NCI-H526 (cell line): ENCODE measurements at regions not wholly inside any gene's neighbourhood (a gene's known extent, or its start where the extent isn't known, plus 50 kb on each side); places are given as distances from the start of the nearest gene placed in this dataset.
"Not testable (repeated sequence)": the region's sequence is repeated elsewhere in the genome, so short reads cannot be mapped to it uniquely, and the experiment has no call there.

Experiments used
- DNase-seq, 2 experiments: peaks; one replicate each; lab custom pipeline; 2025; lab: John Stamatoyannopoulos, UW

- no peak for DNase-seq
Observed at GRCh38 chr18:27382567-27383216, 197.6 kb upstream of the CHST9 start.

- DNase-seq, result no peak
Observed at GRCh38 chr18:27378431-27379095, 193.5 kb upstream of the CHST9 start.

- DNase-seq, result no peak
Observed at GRCh38 chr18:27377251-27377650, 192.1 kb upstream of the CHST9 start.

- no peak for DNase-seq
Observed at GRCh38 chr18:27372386-27372785, 187.3 kb upstream of the CHST9 start.

GRCh38 chr18:27366665-27367064 is 181.6 kb upstream of the CHST9 start:
- no peak for DNase-seq

DNA sequence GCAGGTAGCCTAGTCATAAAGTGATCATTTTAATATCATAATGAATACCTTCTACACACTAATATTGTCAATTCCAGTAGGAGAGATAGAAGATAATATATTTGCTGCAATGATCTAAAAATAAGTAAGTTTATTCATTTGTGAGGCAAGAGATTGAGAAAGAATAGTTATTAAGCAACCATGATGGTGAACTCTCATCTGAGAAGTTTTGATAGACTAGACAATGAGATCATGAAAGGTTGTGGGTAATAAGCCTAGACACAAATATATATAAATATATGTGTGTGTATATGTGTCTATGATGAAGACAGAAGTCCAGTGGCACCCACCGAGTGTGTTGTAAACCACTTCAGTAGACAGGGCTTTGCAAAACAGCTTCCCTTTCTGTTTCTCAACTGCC is 181.0 kb upstream of the CHST9 start:
- DNase-seq, result no peak

DNA sequence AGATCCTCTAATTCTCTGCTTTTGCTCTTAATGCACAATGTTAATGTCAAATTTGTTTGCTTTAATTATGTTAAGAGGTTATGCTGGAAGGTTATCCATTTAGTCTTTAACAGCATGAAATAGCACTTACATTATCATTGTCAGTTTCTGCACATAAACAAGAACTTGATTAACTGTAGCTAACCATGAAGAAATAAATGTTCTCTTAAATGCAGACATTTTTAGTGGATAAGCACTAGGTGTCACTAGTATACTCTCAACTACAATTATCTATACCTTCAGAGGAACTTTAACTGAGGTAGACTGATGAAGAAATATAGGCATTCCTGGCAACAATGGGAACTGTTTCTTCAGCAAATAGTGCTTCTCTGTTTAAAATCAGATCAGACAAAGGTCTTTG is 178.8 kb upstream of the CHST9 start:
- DNase-seq, result peak in 1 of 2 experiments; percentile 29

DNA sequence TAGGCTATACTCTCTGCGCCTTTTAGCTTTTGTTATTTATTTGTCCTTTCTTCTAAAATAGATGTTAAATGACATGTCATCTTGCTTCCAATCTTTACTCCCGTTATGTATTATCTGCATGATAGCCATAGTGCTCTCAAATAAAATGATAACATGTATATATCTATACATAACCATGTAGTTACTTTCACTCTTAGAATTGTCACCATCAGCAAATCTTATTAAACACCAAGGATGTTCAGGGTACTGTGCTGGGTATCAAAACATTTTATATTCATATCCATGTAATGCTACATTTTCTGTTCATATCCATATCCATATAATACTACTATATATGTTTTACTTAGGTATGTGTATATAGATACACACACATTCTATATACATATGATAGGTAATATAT is 176.4 kb upstream of the CHST9 start:
- DNase-seq, result no peak

- DNase-seq, result no peak
Observed at GRCh38 chr18:27355308-27355707, 170.2 kb upstream of the CHST9 start.

- no peak for DNase-seq
Observed at GRCh38 chr18:27353273-27353672, 168.2 kb upstream of the CHST9 start.

DNA sequence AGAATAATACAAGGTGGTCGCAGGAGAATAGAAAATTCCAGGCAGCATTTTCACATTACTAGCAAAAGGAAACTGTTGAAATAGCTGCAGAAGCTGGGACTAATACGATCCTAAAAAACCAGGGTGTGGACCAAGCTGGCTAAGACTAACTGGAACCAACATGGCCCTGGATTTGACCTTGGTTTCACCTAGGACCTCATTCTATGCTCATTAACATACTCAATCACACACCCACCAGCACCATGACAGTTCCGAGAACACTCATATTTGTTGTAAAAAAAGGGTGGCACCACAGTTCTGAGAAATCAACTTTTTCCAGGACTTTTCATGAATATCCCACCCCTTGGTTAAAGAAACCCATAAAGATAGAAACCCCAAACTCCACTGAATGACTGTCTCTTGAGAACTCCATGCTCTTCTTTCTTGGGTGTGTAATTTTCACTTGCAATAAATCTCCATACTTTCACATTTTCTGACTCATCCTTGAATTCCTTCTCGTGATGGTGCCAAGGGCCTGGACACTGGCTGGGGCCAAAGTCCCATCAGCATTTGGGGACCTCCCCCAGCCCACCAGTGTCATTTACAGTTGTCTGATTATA is 164.3 kb upstream of the CHST9 start:
- DNase-seq, result no peak

DNA sequence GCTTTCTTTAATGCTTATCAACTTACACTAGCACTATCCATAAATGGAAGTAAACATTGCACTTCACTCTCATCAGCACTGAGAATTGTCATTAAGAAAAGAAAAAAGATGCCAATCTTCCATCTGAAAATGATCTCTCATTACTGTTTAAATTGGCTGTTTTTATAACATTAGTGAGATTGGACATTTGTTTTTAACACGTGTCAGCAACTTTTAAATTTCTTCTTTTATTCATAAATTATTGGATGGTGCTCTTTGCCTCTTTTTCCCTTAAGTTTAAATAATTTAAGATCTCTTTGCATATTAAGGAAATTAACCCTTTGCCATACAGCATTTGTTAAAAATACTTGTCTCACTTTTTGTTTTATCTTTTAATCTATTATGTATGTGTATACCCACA is 146.5 kb upstream of the CHST9 start:
- no peak for DNase-seq

DNA sequence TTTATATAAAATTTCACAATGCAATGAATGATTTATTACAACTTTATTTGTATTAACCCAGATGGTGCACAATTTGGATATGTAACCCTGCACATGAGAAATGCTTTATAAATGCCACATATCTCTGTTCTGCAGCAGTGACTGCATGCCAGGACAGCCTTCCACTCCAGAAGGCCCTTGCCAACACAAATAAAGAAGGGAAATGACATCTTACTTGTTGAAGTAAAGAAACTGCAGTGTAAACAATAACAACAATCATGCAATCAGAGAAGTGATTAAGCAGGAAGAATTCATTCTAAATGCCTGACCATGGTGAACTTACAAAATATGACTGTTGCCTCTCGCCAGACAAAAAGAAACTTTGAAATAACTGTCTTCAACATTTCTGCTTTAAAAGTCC is 129.9 kb upstream of the CHST9 start:
- no peak for DNase-seq

- no peak for DNase-seq
Observed at GRCh38 chr18:27313678-27314077, 128.6 kb upstream of the CHST9 start.

DNA sequence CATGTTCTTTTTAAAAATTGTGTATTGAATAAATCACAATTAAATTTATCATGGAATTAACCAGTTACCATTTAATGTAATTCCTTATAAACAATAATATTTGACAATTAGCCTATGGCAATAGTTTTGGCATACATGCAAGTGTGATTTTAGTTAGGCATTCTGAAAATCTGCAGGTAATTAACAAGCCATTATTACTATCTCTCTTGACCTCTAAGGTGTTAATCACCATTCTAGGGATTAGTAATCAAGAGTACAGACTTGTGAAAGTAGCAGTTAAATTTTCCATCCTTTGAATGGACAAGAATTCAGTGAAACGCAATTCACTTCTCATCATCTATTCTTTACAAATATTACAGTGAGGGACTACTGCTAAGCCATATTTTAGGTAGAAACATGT is 127.7 kb upstream of the CHST9 start:
- DNase-seq, result no peak

DNA sequence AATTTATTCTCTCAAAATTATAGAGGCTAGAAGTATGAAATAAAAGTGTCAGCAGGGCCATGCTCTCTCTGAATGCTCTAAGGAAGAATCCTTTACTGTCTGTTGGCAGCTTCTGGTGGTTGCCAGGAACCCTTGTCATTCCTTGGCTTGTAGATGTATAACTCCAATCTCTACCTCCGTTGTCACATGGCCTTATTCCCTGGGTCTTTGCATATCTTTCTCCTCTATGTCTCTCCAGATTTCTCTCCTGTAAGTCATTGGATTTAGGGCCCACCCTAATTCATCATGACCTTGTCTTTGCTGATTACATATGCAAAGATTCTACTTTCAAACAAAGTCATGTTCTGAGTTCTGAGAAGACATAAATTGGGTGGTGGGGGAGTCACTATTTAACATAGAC is 127.0 kb upstream of the CHST9 start:
- no peak for DNase-seq

- no peak for DNase-seq
Observed at GRCh38 chr18:27311114-27311513, 126.0 kb upstream of the CHST9 start.

DNA sequence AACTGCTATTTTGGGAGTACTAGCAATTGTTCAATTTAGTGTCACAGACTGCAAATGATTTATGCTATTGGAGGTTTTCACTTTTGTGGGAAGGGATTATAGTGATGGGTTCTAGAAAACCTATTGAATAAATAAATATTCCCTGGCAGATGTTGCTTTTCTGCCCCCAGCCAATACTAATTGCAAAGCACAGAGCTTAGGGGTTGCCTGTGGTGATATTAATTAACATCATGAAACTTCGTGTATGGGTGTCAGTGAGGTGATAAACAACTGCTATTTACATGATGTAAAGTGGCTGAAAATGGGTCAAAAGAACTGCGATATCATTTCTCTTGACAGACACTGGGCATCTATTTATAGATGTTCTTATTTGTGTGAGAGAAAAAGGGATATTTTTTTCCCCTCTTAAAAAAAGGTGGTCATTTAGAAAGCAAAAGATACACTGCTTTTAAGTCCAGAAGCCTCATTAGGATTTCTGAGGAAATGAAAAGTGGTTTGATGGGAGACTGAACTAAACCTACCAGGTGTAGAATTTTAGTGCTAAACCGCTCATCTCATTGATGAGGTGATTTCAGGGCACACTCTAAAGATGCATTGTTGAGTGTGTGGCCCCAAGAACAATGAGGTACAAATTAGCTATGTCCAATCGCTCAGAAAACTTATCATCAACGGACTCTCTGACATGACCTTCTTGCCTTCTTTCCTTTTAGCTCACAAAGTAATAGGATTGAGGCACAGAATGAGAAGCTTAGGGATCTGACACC is 116.7 kb upstream of the CHST9 start:
- DNase-seq, result no peak

- peak; percentile 1 to 32 for DNase-seq
Observed at GRCh38 chr18:27298214-27298804, 113.2 kb upstream of the CHST9 start.

DNA sequence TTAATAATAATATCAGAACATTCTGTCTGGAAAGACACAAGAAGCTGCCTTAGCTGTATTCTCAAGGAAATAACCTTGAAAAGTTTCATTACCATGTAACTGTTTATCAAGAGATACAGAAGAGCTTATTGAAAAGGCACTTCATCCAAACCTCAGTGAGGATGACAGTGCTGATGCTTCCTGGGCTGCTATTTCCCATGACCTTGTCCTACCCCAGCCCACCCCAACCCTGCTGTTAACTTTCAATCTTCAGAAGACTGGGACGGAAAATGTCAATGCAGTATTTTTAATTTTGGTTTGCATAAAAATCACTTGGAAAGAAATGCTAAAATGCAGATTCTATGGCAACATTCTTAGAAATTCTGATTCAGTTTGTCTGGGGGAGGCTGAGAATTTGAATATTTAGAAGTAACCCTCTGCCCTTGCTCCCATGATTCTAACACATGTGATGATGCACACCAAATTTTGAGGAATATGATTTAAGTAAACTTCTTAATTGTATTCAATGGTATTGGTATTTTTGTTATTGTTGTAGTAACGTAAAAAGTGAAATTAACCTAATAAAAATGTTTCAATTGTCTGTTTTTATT is 101.0 kb upstream of the CHST9 start:
- DNase-seq, result not testable (repeated sequence)

DNA sequence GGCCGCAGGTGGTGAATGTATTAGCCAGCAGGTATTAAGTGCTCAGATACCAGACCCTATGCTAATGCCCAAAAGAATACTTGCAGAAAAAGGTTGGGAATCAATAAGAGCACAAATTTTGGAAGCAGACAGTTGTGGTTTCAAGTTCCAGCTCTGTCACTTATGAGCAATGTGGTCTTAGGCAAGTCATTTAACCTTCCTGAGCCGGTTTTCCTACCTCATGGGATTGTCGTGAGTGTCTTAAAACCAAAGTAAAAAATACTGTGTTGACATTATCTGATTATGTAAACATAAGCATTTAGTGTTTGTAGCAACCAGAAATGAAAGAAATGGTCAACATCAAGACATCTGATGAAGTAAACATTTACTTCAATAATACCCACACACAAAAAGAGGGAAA is 93.0 kb upstream of the CHST9 start:
- DNase-seq, result no peak

DNA sequence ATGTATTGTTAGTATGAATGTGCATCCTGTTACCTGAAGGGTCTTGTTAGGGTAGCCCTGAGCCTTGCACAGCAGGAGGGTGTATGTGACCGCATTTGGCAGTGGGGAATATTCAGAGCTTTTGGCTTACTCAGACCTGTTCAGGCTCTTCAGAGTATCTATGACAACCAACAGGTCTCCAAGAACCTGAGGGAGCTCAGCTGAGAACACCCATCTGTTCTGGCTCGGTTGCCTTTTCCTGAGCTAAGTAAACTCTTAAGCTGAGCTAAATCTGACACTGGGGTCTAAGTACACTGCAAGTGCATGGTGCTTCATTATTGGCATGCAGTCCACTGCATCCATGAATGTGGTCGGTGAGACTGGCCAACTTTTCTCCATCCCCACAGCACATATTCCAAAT is 92.4 kb upstream of the CHST9 start:
- no peak for DNase-seq
